Keratinocyte (primary cell): ENCODE measurements at regions not wholly inside any gene's neighbourhood (a gene's known extent, or its start where the extent isn't known, plus 50 kb on each side); places are given as distances from the start of the nearest gene placed in this dataset.

Experiments
- CTCF ChIP-seq, 3 experiments: IDR thresholded peaks in 1 of 3; conservative IDR thresholded peaks in 1 of 3; optimal IDR thresholded peaks in 1 of 3; 2 replicates in 2 of 3; 3 replicates in 1 of 3; pipeline versions ENCODE3 to v1.5.1; 2011; ENCODE audit warnings: low read length in 3 of 3, mild to moderate bottlenecking in 3 of 3, moderate library complexity in 2 of 3, control low read depth in 1 of 3, inconsistent platforms in 1 of 3; ENCODE audit not compliant: insufficient read depth in 2 of 3; ENCODE audit errors: extremely low read depth in 1 of 3
- EZH2 ChIP-seq: IDR thresholded peaks from one replicate; pipeline ENCODE4 v1.6.1; 2012; ENCODE audit warnings: inconsistent platforms, mild to moderate bottlenecking, low read length, moderate library complexity

DNA sequence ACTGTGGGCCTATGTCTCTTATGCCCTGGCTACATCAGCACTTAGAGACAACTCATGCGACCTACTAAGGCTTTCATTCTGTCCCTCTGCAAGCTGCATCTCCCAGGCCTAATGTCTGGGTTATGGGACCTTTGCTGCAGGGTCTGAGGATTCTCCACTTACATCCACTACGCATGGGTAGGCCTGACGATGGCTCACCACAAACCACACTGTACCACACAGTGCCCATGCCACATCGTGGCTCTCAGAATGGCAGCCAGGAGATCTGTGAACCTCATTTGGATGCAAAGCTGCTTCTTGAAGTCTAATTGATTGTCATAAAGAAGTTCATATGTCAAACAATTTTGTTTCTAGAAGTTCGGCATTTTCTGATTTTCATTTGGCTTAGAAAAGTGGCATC, 84.6 kb upstream of the BEND4 start:
- TF ChIP-seq CTCF (optimal IDR thresholded peaks at IDR 0.05 in 1 of 3, IDR thresholded peaks at IDR 0.05 in 1 of 3, conservative IDR thresholded peaks at IDR 0.05 in 1 of 3; ENCODE audit: extremely low read depth in 1 of 3, insufficient read depth in 2 of 3, low read length in 3 of 3): no peak
- no peak for TF ChIP-seq EZH2
